Panc1 (cell line): ENCODE measurements at regions not wholly inside any gene's neighbourhood (a gene's known extent, or its start where the extent isn't known, plus 50 kb on each side); places are given as distances from the start of the nearest gene placed in this dataset.

Experiments
- ATAC-seq: fragments of 200-7000 bp; cut with Tn5 transposase; 2 replicates; pipeline ENCODE4 v1.9.1; 2020; ENCODE audit warnings: mild to moderate bottlenecking, moderate library complexity
- BruUV-seq: library from RNA; stranded (reverse); fragments of 400-500 nt; replicated peaks from 2 replicates; lab custom pipeline; 2021; lab: Mats Ljungman, UMichigan
- CTCF ChIA-PET: fragments of 300-600 bp; sonication (Branson Sonifier 250); formaldehyde crosslinking; loops from one replicate; lab custom pipeline; 2022; ENCODE audit warnings: antibody characterized with exemption; lab: Charles Lee
- POLR2A ChIA-PET: fragments of 300-600 bp; sonication (Branson Sonifier 250); formaldehyde crosslinking; loops from one replicate; lab custom pipeline; 2022; ENCODE audit warnings: antibody characterized with exemption; lab: Charles Lee
- DNase-seq: peaks from one replicate; pipeline ENCODE4 v3.0.0-alpha.2; 2010; ENCODE audit warnings: low read depth, low spot score
- H3K27ac ChIP-seq: 2 replicates; pipeline ENCODE4 v1.5.1; 2011; ENCODE audit warnings: mild to moderate bottlenecking, low read length, inconsistent platforms
- H3K27me3 ChIP-seq: fragments of 200-500 bp; sonication (Bioruptor generic); 2 replicates; pipeline ENCODE4 v1.6.0; 2014; ENCODE audit warnings: low read length, inconsistent platforms; ENCODE audit not compliant: control insufficient read depth, insufficient read depth
- H3K36me3 ChIP-seq: fragments of 200-500 bp; sonication (Bioruptor generic); 2 replicates; pipeline ENCODE4 v1.5.1; 2014; ENCODE audit warnings: inconsistent platforms, mild to moderate bottlenecking, low read length, moderate library complexity; ENCODE audit not compliant: control insufficient read depth, insufficient read depth
- H3K4me1 ChIP-seq: 2 replicates; pipeline ENCODE4 v1.5.1; 2011; ENCODE audit warnings: inconsistent platforms, mild to moderate bottlenecking, low read length, moderate library complexity; ENCODE audit not compliant: control insufficient read depth, insufficient read depth
- H3K4me3 ChIP-seq, 2 experiments: 2 replicates each; pipeline ENCODE4 v1.5.1; 2011 to 2012; ENCODE audit warnings: low read depth in 2 of 2, low read length in 2 of 2, mild to moderate bottlenecking in 2 of 2, inconsistent platforms in 1 of 2, moderate library complexity in 1 of 2
- H3K9me3 ChIP-seq: fragments of 200-500 bp; sonication (Bioruptor generic); 2 replicates; pipeline ENCODE4 v1.5.1; 2014; ENCODE audit warnings: low read depth, mild to moderate bottlenecking, inconsistent platforms, low read length, moderate library complexity; ENCODE audit not compliant: control insufficient read depth, insufficient read depth
- CTCF ChIP-seq: fragments of 450-650 bp; IDR thresholded peaks from 2 replicates; pipeline ENCODE4 v1.5.1; 2017; ENCODE audit warnings: mild to moderate bottlenecking
- POLR2AphosphoS5 ChIP-seq: IDR thresholded peaks from 2 replicates; pipeline ENCODE4 v1.6.1; 2012; ENCODE audit warnings: mild to moderate bottlenecking, low read depth, low read length, moderate library complexity
- REST ChIP-seq, 2 experiments: IDR thresholded peaks; 2 replicates each; pipeline ENCODE4 v1.6.1; 2011 to 2012; ENCODE audit warnings: low read depth in 2 of 2, control low read depth in 1 of 2, low read length in 1 of 2, mild to moderate bottlenecking in 1 of 2, moderate library complexity in 1 of 2; ENCODE audit not compliant: insufficient read depth in 1 of 2
- SIN3A ChIP-seq: IDR thresholded peaks from 2 replicates; pipeline ENCODE4 v1.6.1; 2012; ENCODE audit warnings: low read depth, mild to moderate bottlenecking, low read length, moderate library complexity, borderline replicate concordance; ENCODE audit not compliant: insufficient read depth
- TCF7L2 ChIP-seq: IDR thresholded peaks from 2 replicates; pipeline ENCODE4 v1.6.1; 2011; ENCODE audit warnings: mild to moderate bottlenecking, low read depth, low read length, inconsistent platforms
- in situ Hi-C: cut with HindIII; loops from 2 replicates; pipeline ENCODE4 v1.10.0; 2016; ENCODE audit warnings: low sequenced_read_pairs, low pct_unique_long_range_greater_than_20kb
- intact Hi-C: fragments of 100-400 bp; cut with micrococcal nuclease; formaldehyde crosslinking; loops from one replicate; pipeline ENCODE4 v1.10.0; 2022; ENCODE audit not compliant: unreplicated experiment

- no peak for TF ChIP-seq POLR2AphosphoS5
- no peak for TF ChIP-seq TCF7L2
- TF ChIP-seq SIN3A = no peak
- TF ChIP-seq CTCF = no peak
- no peak for TF ChIP-seq REST (IDR thresholded peaks at IDR 0.05; ENCODE audit: insufficient read depth in 1 of 2, low read depth in 2 of 2, low read length in 1 of 2)
- CTCF ChIA-PET = no interaction called here
- no peak overlapping the region for H3K4me3 ChIP-seq
- in situ Hi-C loops (no loop called here), intact Hi-C loops (no loop called here)
- H3K27ac ChIP-seq = no peak overlapping the region
- no peaks in the 10 kb centered on the region for H3K36me3 ChIP-seq
- H3K27me3 ChIP-seq = no peaks in the 10 kb centered on the region
- H3K4me1 ChIP-seq = no peaks in the 10 kb centered on the region
- DNase-seq = no peak
- POLR2A ChIA-PET = no interaction called here
- no peaks in the 10 kb centered on the region for H3K9me3 ChIP-seq
- no TSS peak for BruUV-seq
- no peak for ATAC-seq
These were observed 64.3 kb downstream of the IRX1 start for GRCh38 chr5:3659907-3660306.

GRCh38 chr5:3660630-3661029, 65.0 kb downstream of the IRX1 start:
- CTCF ChIA-PET = no interaction called here
- no peaks in the 10 kb centered on the region for H3K4me1 ChIP-seq
- BruUV-seq = no TSS peak
- no peak for ATAC-seq
- no peaks in the 10 kb centered on the region for H3K36me3 ChIP-seq
- intact Hi-C loops = no loop called here
- POLR2A ChIA-PET = no interaction called here
- no peak overlapping the region for H3K27ac ChIP-seq
- TF ChIP-seq POLR2AphosphoS5 (no peak), REST (IDR thresholded peaks at IDR 0.05; ENCODE audit: insufficient read depth in 1 of 2, low read depth in 2 of 2, low read length in 1 of 2) (no peak)
- no peaks in the 10 kb centered on the region for H3K27me3 ChIP-seq
- H3K4me3 ChIP-seq = no peak overlapping the region
- no peaks in the 10 kb centered on the region for H3K9me3 ChIP-seq
- no peak for DNase-seq
- in situ Hi-C loops = no loop called here
